ENCODE measurements at regions not wholly inside any gene's neighbourhood (a gene's known extent, or its start where the extent isn't known, plus 50 kb on each side); places are given as distances from the start of the nearest gene placed in this dataset.
"Not testable (repeated sequence)": the region's sequence is repeated elsewhere in the genome, so short reads cannot be mapped to it uniquely, and the experiment has no call there.

GRCh38 chr2:142827170-142827569 is 50.3 kb upstream of the KYNU start:
- TF ChIP-seq CTCF (IDR thresholded peaks at IDR 0.05; ENCODE audit: low read depth, low read length) = no peak
- DNase-seq (ENCODE audit: extremely low read depth, low read depth) = no peak

- no peak for TF ChIP-seq CTCF (IDR thresholded peaks at IDR 0.05; ENCODE audit: low read depth, low read length)
- peak; percentile 3 for DNase-seq (ENCODE audit: extremely low read depth, low read depth)
These were observed 51.6 kb upstream of the KYNU start for GRCh38 chr2:142825861-142826260.

GRCh38 chr2:142824756-142825155 is 52.7 kb upstream of the KYNU start:
- no peak for DNase-seq (ENCODE audit: extremely low read depth, low read depth)
- no peak for TF ChIP-seq CTCF (IDR thresholded peaks at IDR 0.05; ENCODE audit: low read depth, low read length)

GRCh38 chr2:142822190-142822589 is 55.3 kb upstream of the KYNU start:
- no peak for TF ChIP-seq CTCF (IDR thresholded peaks at IDR 0.05; ENCODE audit: low read depth, low read length)

GRCh38 chr2:142819411-142819810 is 58.1 kb upstream of the KYNU start:
- TF ChIP-seq CTCF (IDR thresholded peaks at IDR 0.05; ENCODE audit: low read depth, low read length) = no peak
- no peak for DNase-seq (ENCODE audit: extremely low read depth, low read depth)

More at GRCh38 chr2:142822190-142822589, 55.3 kb upstream of the KYNU start:
- no peak for DNase-seq (ENCODE audit: extremely low read depth, low read depth)

GRCh38 chr2:142815375-142815774 is 62.1 kb upstream of the KYNU start:
- TF ChIP-seq CTCF (IDR thresholded peaks at IDR 0.05; ENCODE audit: low read depth, low read length) = no peak
- DNase-seq (ENCODE audit: extremely low read depth, low read depth) = no peak

GRCh38 chr2:142813830-142814829 is 63.3 kb upstream of the KYNU start:
- no peak for TF ChIP-seq CTCF (IDR thresholded peaks at IDR 0.05; ENCODE audit: low read depth, low read length)
- no peak for DNase-seq (ENCODE audit: extremely low read depth, low read depth)

GRCh38 chr2:142811644-142812043 is 65.8 kb upstream of the KYNU start:
- DNase-seq (ENCODE audit: extremely low read depth, low read depth) = not testable (repeated sequence)
